ENCODE measurements at regions not wholly inside any gene's neighbourhood (a gene's known extent, or its start where the extent isn't known, plus 50 kb on each side); places are given as distances from the start of the nearest gene placed in this dataset.
"Not testable (repeated sequence)": the region's sequence is repeated elsewhere in the genome, so short reads cannot be mapped to it uniquely, and the experiment has no call there.

GRCh38 chr4:141347684-141348083 is 127.0 kb downstream of the ZNF330 start:
- DNase-seq = no peak

- no peak for DNase-seq
These were observed 127.4 kb downstream of the ZNF330 start for GRCh38 chr4:141348125-141348524.

GRCh38 chr4:141348573-141348972 is 127.9 kb downstream of the ZNF330 start:
- DNase-seq = no peak

GRCh38 chr4:141349236-141349635 is 128.5 kb downstream of the ZNF330 start:
- DNase-seq = no peak

- DNase-seq = no peak
These were observed 129.6 kb downstream of the ZNF330 start for GRCh38 chr4:141350122-141350905.

GRCh38 chr4:141352331-141352730 is 131.6 kb downstream of the ZNF330 start:
- no peak for DNase-seq

GRCh38 chr4:141352909-141353525 is 132.3 kb downstream of the ZNF330 start:
- DNase-seq = no peak

GRCh38 chr4:141356321-141356962 is 135.7 kb downstream of the ZNF330 start:
- no peak for DNase-seq

- no peak for DNase-seq
These were observed 136.3 kb downstream of the ZNF330 start for GRCh38 chr4:141356963-141357335.

- DNase-seq = not testable (repeated sequence)
These were observed 147.5 kb downstream of the ZNF330 start for GRCh38 chr4:141368241-141368640.

- DNase-seq = no peak
These were observed 150.5 kb downstream of the ZNF330 start for GRCh38 chr4:141371206-141371605.

GRCh38 chr4:141375855-141376254 is 155.2 kb downstream of the ZNF330 start:
- DNase-seq = no peak

GRCh38 chr4:141376769-141377168 is 156.1 kb downstream of the ZNF330 start:
- no peak for DNase-seq

- no peak for DNase-seq
These were observed 166.6 kb downstream of the ZNF330 start for GRCh38 chr4:141387299-141387698.

- no peak for DNase-seq
These were observed 167.8 kb downstream of the ZNF330 start for GRCh38 chr4:141388481-141388880.

GRCh38 chr4:141389649-141390048 is 169.0 kb downstream of the ZNF330 start:
- DNase-seq = no peak

GRCh38 chr4:141390571-141390970 is 169.9 kb downstream of the ZNF330 start:
- no peak for DNase-seq

GRCh38 chr4:141391293-141391692 is 170.6 kb downstream of the ZNF330 start:
- no peak for DNase-seq

- no peak for DNase-seq
These were observed 171.1 kb downstream of the ZNF330 start for GRCh38 chr4:141391771-141392170.

GRCh38 chr4:141395246-141395830 is 174.6 kb downstream of the ZNF330 start:
- no peak for DNase-seq

GRCh38 chr4:141395919-141396318 is 175.2 kb downstream of the ZNF330 start:
- no peak for DNase-seq

GRCh38 chr4:141402712-141403111 is 182.0 kb downstream of the ZNF330 start:
- no peak for DNase-seq

- DNase-seq = no peak
These were observed 183.1 kb downstream of the ZNF330 start for GRCh38 chr4:141403782-141404181.

- DNase-seq = no peak
These were observed 185.5 kb downstream of the ZNF330 start for GRCh38 chr4:141406237-141406636.
